GM12878 (cell line): ENCODE measurements at regions not wholly inside any gene's neighbourhood (a gene's known extent, or its start where the extent isn't known, plus 50 kb on each side); places are given as distances from the start of the nearest gene placed in this dataset.

Experiments used
- ATAC-seq: fragments of 200-7000 bp; cut with Tn5 transposase; 3 replicates; pipeline ENCODE4 v1.9.1; 2020; ENCODE audit warnings: mild to moderate bottlenecking, moderate library complexity
- BruUV-seq: library from RNA; stranded (reverse); fragments of 400-500 nt; replicated peaks from 2 replicates; lab custom pipeline; 2021; lab: Mats Ljungman, UMichigan
- CTCF ChIA-PET: fragments of 300-600 bp; sonication (Branson Sonifier 250); formaldehyde crosslinking; extraction: SDS; loops from one replicate; lab custom pipeline; 2021; ENCODE audit warnings: inconsistent platforms; lab: Yijun Ruan, JAX
- POLR2A ChIA-PET: fragments of 350-600 bp; formaldehyde crosslinking; extraction: SDS; loops from one replicate; lab custom pipeline; 2021; ENCODE audit warnings: inconsistent platforms; lab: Charles Lee
- RAD21 ChIA-PET: fragments of 300-600 bp; sonication (Branson Sonifier 250); formaldehyde crosslinking; loops from one replicate; lab custom pipeline; 2023; ENCODE audit warnings: antibody characterized with exemption; ENCODE audit not compliant: unreplicated experiment; lab: Charles Lee
- SMC1A ChIA-PET: fragments of 300-600 bp; sonication (Branson Sonifier 250); formaldehyde crosslinking; loops from one replicate; lab custom pipeline; 2023; ENCODE audit not compliant: unreplicated experiment, uncharacterized antibody; lab: Charles Lee
- DNase-seq: peaks from one replicate; pipeline ENCODE4 v3.0.0-alpha.2; 2011; ENCODE audit warnings: low read depth, low spot score
- FAIRE-seq: peaks from 3 replicates; lab custom pipeline; 2011; peaks lifted over from hg19 to GRCh38; lab: Jason Lieb, UNC
- H2AFZ ChIP-seq: 2 replicates; pipeline ENCODE4 v1.6.0; 2011; ENCODE audit warnings: low read depth, low read length, control low read depth; ENCODE audit not compliant: control insufficient read depth
- H3K27ac ChIP-seq: 2 replicates; pipeline ENCODE4 v1.5.1; 2011; ENCODE audit warnings: control low read depth; ENCODE audit not compliant: control insufficient read depth, insufficient read depth
- H3K27me3 ChIP-seq, 2 experiments: replicated peaks in 1 of 2; 2 replicates each; pipeline versions ENCODE4 v1.6.0 to v1.6.1; 2011; ENCODE audit warnings: low read length in 1 of 2; ENCODE audit not compliant: control insufficient read depth in 2 of 2, insufficient read depth in 2 of 2
- H3K36me3 ChIP-seq, 2 experiments: 2 replicates each; pipeline ENCODE4 v1.5.1; 2011; ENCODE audit warnings: low read length in 1 of 2; ENCODE audit not compliant: control insufficient read depth in 2 of 2, insufficient read depth in 2 of 2
- H3K4me1 ChIP-seq: 2 replicates; pipeline ENCODE4 v1.6.1; 2011; ENCODE audit warnings: mild to moderate bottlenecking, low read length, moderate library complexity, mixed read lengths; ENCODE audit not compliant: control insufficient read depth, insufficient read depth
- H3K4me2 ChIP-seq: 2 replicates; pipeline ENCODE4 v1.6.0; 2011; ENCODE audit warnings: control low read depth; ENCODE audit not compliant: control insufficient read depth, insufficient read depth
- H3K4me3 ChIP-seq: fragments of 200-600 bp; sonication (generic); 2 replicates; pipeline ENCODE4 v1.5.1; 2016
- H3K79me2 ChIP-seq: 2 replicates; pipeline ENCODE4 v1.6.0; 2011; ENCODE audit warnings: low read length; ENCODE audit not compliant: control insufficient read depth, insufficient read depth
- H3K9ac ChIP-seq: 2 replicates; pipeline ENCODE4 v1.8.0; 2011; ENCODE audit warnings: low read length, control low read depth, mixed read lengths; ENCODE audit not compliant: control insufficient read depth, insufficient read depth
- H3K9me3 ChIP-seq: replicated peaks from 3 replicates; pipeline ENCODE4 v1.5.1; 2011; ENCODE audit warnings: mild to moderate bottlenecking, low read length; ENCODE audit not compliant: control insufficient read depth, insufficient read depth
- H4K20me1 ChIP-seq: 2 replicates; pipeline ENCODE4 v1.6.0; 2011; ENCODE audit not compliant: control insufficient read depth, insufficient read depth
- CREB1 ChIP-seq: IDR thresholded peaks from 2 replicates; pipeline ENCODE4 v1.6.1; 2012; ENCODE audit warnings: low read depth, mild to moderate bottlenecking, inconsistent platforms
- CUX1 ChIP-seq: IDR thresholded peaks from 2 replicates; pipeline ENCODE4 v1.6.1; 2012; ENCODE audit warnings: improper control_type of control experiment, low read depth, low read length; ENCODE audit not compliant: insufficient replicate concordance
- KDM1A ChIP-seq: fragments of 200-600 bp; sonication (generic); IDR thresholded peaks from 2 replicates; pipeline ENCODE4 v1.6.1; 2016; ENCODE audit warnings: borderline replicate concordance
- MAX ChIP-seq: IDR thresholded peaks from 2 replicates; pipeline ENCODE4 v1.6.1; 2012; ENCODE audit warnings: low read depth, low read length, improper control_type of control experiment
- MEF2A ChIP-seq: IDR thresholded peaks from 2 replicates; pipeline ENCODE4 v1.6.1; 2011; ENCODE audit warnings: low read depth, mild to moderate bottlenecking, low read length, moderate library complexity; ENCODE audit not compliant: insufficient read depth
- PBX3 ChIP-seq: IDR thresholded peaks from 2 replicates; pipeline ENCODE4 v1.6.1; 2011; ENCODE audit warnings: mild to moderate bottlenecking, low read depth, low read length, moderate library complexity; ENCODE audit not compliant: insufficient replicate concordance
- WGBS: methylation state at CpG from one replicate; pipeline ENCODE4 v1.1.6; 2016; ENCODE audit warnings: low lambda C conversion rate; ENCODE audit not compliant: insufficient replicate concordance, insufficient coverage; ENCODE audit errors: missing lambda C conversion rate; 5-methylcytosine and 5-hydroxymethylcytosine counted together
- in situ Hi-C: fragments of 300-500 bp; cut with MboI; formaldehyde crosslinking; loops from 9 replicates; pipeline ENCODE4 v1.14.3; 2018; ENCODE audit warnings: mixed read lengths
- intact Hi-C: fragments of 100-400 bp; cut with micrococcal nuclease; formaldehyde crosslinking; loops from one replicate; pipeline ENCODE4 v1.14.2; 2022; ENCODE audit not compliant: unreplicated experiment

GRCh38 chr9:108743901-108744371, 111.8 kb downstream of the ACTL7B start (continued):
- TF ChIP-seq CUX1 (no peak), PBX3 (no peak), CREB1 (no peak), KDM1A (no peak)

GRCh38 chr9:108743416-108743815, 112.4 kb downstream of the ACTL7B start:
- H3K9me3 ChIP-seq = no peaks in the 10 kb centered on the region
- in situ Hi-C loops = no loop called here
- H4K20me1 ChIP-seq = no peaks in the 10 kb centered on the region
- intact Hi-C loops = no loop called here
- H3K27ac ChIP-seq = no peak overlapping the region
- no peak for ATAC-seq
- H3K4me1 ChIP-seq = no peaks in the 10 kb centered on the region
- SMC1A ChIA-PET = no interaction called here
- TF ChIP-seq MEF2A = no peak
- TF ChIP-seq MAX = no peak
- TF ChIP-seq, all 136 proteins: peak for 0
- no TSS peak for BruUV-seq
- H3K4me3 ChIP-seq = no peak overlapping the region
- no peaks in the 10 kb centered on the region for H3K27me3 ChIP-seq
- WGBS = 17% methylated on average over 2 of the region's 2 CpGs
- ChIA-PET RAD21 (no interaction called here), POLR2A (no interaction called here), CTCF (no interaction called here)
- no peaks in the 10 kb centered on the region for H3K79me2 ChIP-seq
- H2AFZ ChIP-seq = no peak overlapping the region
- H3K9ac ChIP-seq = no peak overlapping the region
- no peaks in the 10 kb centered on the region for H3K36me3 ChIP-seq
- no peak overlapping the region for H3K4me2 ChIP-seq
- FAIRE-seq (no peak), DNase-seq (no peak)
